ENCODE measurements at regions not wholly inside any gene's neighbourhood (a gene's known extent, or its start where the extent isn't known, plus 50 kb on each side); places are given as distances from the start of the nearest gene placed in this dataset.

DNA sequence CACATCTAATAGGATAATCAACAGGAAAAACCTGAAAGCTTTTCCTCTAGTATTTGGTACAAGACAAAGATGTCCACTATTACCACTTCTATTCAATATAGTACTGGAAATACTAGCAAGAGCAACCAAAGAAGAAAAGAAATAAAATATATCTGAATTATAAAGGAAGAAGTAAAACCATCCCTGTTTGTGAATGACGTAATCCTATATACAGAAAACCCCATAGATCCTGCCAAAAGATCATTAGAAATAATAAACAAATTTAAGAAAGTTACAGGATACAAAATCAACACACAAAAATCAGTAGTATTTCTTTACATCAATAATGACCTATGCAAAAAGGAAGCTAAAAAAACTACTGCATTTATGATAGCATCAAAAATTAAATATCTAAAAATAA lies 1191.3 kb upstream of the C9orf72 start:
- ChIA-PET CTCF (no interaction called here), SMC1A (ENCODE audit: uncharacterized antibody, unreplicated experiment) (interaction anchor here (1.5 kb wide), 1 partner anchor 10 kb away, joined by 5 read pairs; no protein-coding TSS in a partner anchor), RAD21 (ENCODE audit: unreplicated experiment) (no interaction called here), POLR2A (no interaction called here)
- H3K9me3 ChIP-seq (replicated peaks; ENCODE audit: control insufficient read depth, insufficient read depth, low read length) = no peaks in the 10 kb centered on the region
- no peaks in the 10 kb centered on the region for H3K27me3 ChIP-seq (replicated peaks in 1 of 2; ENCODE audit: control insufficient read depth in 2 of 2, insufficient read depth in 2 of 2, low read length in 1 of 2)
- no peak overlapping the region for H3K4me2 ChIP-seq (ENCODE audit: control insufficient read depth, insufficient read depth)
- no peak overlapping the region for H3K4me3 ChIP-seq
- H3K27ac ChIP-seq (ENCODE audit: control insufficient read depth, insufficient read depth) = no peak overlapping the region
- BruUV-seq (replicated peaks) = no TSS peak
- no peaks in the 10 kb centered on the region for H4K20me1 ChIP-seq (ENCODE audit: control insufficient read depth, insufficient read depth)
- no peaks in the 10 kb centered on the region for H3K79me2 ChIP-seq (ENCODE audit: control insufficient read depth, insufficient read depth, low read length)
- no peak for ATAC-seq
- no peaks in the 10 kb centered on the region for H3K4me1 ChIP-seq (ENCODE audit: control insufficient read depth, insufficient read depth, low read length)
- in situ Hi-C loops (cut with MboI) = no loop called here
- no peak for FAIRE-seq
- 0% methylated on average over 1 of the region's 1 CpG for WGBS (ENCODE audit: insufficient coverage, insufficient replicate concordance, low lambda C conversion rate, missing lambda C conversion rate)
- DNase-seq (ENCODE audit: low read depth, low spot score) = no peak
- no peak overlapping the region for H2AFZ ChIP-seq (ENCODE audit: control insufficient read depth, low read depth, low read length)
- intact Hi-C loops (cut with micrococcal nuclease; ENCODE audit: unreplicated experiment) = no loop called here
- H3K36me3 ChIP-seq (ENCODE audit: control insufficient read depth in 2 of 2, insufficient read depth in 2 of 2, low read length in 1 of 2) = no peaks in the 10 kb centered on the region
- no peak overlapping the region for H3K9ac ChIP-seq (ENCODE audit: control insufficient read depth, insufficient read depth, low read length)
- TF ChIP-seq TCF12 (IDR thresholded peaks at IDR 0.05; ENCODE audit: low read depth, low read length) (no peak), ETV6 (conservative IDR thresholded peaks at IDR 0.05 in 1 of 2, IDR thresholded peaks at IDR 0.05 in 1 of 2; ENCODE audit: borderline replicate concordance in 1 of 2, low read depth in 1 of 2) (no peak), ATF7 (IDR thresholded peaks at IDR 0.05; ENCODE audit: low read depth) (peak; percentile 64), SRF (IDR thresholded peaks at IDR 0.05; ENCODE audit: low read depth in 2 of 2, low read length in 2 of 2) (no peak), SMAD1 (IDR thresholded peaks at IDR 0.05; ENCODE audit: low read depth, partially characterized antibody) (no peak)
- TF ChIP-seq, protein P1, sequence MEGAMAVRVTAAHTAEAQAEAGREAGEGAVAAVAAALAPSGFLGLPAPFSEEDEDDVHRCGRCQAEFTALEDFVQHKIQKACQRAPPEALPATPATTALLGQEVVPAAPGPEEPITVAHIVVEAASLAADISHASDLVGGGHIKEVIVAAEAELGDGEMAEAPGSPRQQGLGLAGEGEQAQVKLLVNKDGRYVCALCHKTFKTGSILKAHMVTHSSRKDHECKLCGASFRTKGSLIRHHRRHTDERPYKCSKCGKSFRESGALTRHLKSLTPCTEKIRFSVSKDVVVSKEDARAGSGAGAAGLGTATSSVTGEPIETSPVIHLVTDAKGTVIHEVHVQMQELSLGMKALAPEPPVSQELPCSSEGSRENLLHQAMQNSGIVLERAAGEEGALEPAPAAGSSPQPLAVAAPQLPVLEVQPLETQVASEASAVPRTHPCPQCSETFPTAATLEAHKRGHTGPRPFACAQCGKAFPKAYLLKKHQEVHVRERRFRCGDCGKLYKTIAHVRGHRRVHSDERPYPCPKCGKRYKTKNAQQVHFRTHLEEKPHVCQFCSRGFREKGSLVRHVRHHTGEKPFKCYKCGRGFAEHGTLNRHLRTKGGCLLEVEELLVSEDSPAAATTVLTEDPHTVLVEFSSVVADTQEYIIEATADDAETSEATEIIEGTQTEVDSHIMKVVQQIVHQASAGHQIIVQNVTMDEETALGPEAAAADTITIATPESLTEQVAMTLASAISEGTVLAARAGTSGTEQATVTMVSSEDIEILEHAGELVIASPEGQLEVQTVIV (IDR thresholded peaks at IDR 0.05; ENCODE audit: borderline replicate concordance, partially characterized antibody) = no peak
